HAP-1 (cell line): ENCODE measurements at regions not wholly inside any gene's neighbourhood (a gene's known extent, or its start where the extent isn't known, plus 50 kb on each side); places are given as distances from the start of the nearest gene placed in this dataset.

Source experiments
- DNase-seq, 2 experiments: peaks; one replicate each; pipeline ENCODE4 v3.0.0-alpha.2; 2016 to 2020; ENCODE audit warnings: low spot score in 2 of 2
- H3K27me3 ChIP-seq: fragments of 250-450 bp; sonication (Bioruptor Pico); 2 replicates; pipeline ENCODE4 v1.5.1; 2020; ENCODE audit warnings: low read depth, mild to moderate bottlenecking, moderate library complexity
- H3K36me3 ChIP-seq: fragments of 250-450 bp; sonication (Bioruptor Pico); replicated peaks from 2 replicates; pipeline ENCODE4 v1.5.1; 2020; ENCODE audit warnings: mild to moderate bottlenecking
- H3K4me1 ChIP-seq: fragments of 250-450 bp; sonication (Bioruptor Pico); 2 replicates; pipeline ENCODE4 v1.5.1; 2020; ENCODE audit warnings: mild to moderate bottlenecking
- H3K4me3 ChIP-seq: fragments of 250-450 bp; sonication (Bioruptor Pico); 2 replicates; pipeline ENCODE4 v1.5.1; 2020; ENCODE audit warnings: mild to moderate bottlenecking, moderate library complexity
- H3K9me3 ChIP-seq: fragments of 250-450 bp; sonication (Bioruptor Pico); 2 replicates; pipeline ENCODE4 v1.5.1; 2020; ENCODE audit warnings: mild to moderate bottlenecking, moderate library complexity
- in situ Hi-C: fragments of 300-500 bp; cut with MboI; formaldehyde crosslinking; loops from 3 replicates; pipeline ENCODE4 v1.14.3; 2020; ENCODE audit warnings: low sequenced_read_pairs, inconsistent platforms, mixed read lengths

DNA sequence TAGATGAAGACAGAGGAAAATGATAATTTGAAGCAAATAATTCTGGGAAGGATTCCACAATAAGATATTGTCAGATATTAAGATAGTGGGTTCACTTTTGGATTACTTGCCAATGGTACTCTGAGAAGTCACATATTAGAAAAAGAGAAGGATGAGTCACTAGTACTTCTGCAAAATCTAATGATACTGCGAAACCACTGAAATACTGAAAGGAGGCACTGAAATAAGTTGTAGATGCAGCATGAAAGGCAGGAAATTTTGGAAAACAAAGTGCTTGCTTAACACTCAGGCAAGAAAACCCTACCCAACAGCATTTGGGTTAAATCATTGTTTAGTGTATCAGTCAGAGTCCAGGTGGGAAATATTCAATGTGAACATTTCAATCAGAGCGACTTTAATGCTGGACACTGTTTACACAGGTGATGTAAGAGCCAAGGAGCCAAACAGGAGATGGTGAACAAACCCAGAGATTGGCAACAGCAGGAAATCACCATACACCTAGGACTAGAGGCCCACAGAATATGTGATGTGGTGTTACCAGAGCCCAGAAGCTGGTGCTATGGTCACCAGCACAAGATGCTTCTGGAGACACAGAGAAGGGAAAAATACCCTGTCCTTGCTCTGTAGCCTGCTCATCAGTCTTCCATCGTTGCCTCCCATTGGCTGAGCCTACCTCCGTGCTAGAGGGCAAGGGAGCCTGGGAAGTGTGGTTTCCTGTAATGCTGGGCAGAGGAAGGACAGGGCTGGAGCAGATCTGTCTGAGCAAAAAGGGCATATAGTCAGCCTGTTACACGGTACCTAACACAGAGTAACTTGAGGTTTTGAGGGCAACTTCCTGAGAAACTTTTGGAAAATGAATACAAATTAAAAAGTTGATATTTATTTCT is 204.7 kb upstream of the ITGA4 start:
- Histone ChIP-seq H3K9me3 (no peaks in the 10 kb centered on the region), H3K4me1 (no peaks in the 10 kb centered on the region), H3K36me3 (no peaks in the 10 kb centered on the region), H3K4me3 (no peak overlapping the region), H3K27me3 (no peaks in the 10 kb centered on the region)
- in situ Hi-C loops: no loop called here
- no peak for DNase-seq

DNA sequence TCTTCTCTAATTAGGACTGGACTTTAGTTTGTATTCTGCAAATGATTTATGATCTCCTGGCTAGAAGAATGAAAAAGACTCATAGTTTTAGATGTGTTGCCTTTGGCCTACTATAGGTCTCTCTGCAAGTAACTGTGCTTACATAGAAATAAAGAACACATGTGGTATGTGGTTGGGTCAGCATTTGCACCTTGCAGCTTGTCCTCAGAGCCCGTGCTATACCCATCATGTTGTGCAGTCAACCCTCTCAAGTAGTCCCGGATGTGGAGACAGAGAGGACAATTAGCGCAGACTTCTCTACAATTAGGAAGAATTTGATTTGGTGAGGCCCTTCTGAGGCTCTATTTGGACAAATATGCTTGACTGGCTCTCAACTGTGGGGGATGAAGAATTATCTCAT is 203.7 kb upstream of the ITGA4 start:
- Histone ChIP-seq H3K4me3 (no peak overlapping the region), H3K4me1 (no peaks in the 10 kb centered on the region), H3K36me3 (no peaks in the 10 kb centered on the region), H3K27me3 (no peaks in the 10 kb centered on the region), H3K9me3 (no peaks in the 10 kb centered on the region)
- in situ Hi-C loops: no loop called here
- no peak for DNase-seq

DNA sequence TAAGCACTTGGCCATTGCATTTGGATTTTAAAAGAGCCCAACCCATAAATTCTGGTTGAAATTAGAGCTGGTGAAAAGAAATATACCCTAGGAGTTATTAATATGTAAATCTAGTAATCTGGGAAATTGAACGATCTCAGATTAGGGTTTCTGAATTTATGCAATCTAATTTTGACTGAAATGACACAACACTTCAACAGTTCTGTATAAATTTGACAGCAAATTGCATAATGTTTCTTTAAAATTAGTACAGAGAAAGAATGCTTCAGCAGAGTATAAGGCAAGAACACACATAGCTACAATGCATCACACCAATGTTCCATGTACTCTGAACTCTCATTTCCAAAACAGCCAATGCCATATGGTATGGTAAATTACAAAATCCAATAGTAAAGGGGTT is 201.5 kb upstream of the ITGA4 start:
- Histone ChIP-seq H3K27me3 (no peaks in the 10 kb centered on the region), H3K9me3 (no peaks in the 10 kb centered on the region), H3K36me3 (no peaks in the 10 kb centered on the region), H3K4me3 (no peak overlapping the region), H3K4me1 (no peaks in the 10 kb centered on the region)
- in situ Hi-C loops: no loop called here
- no peak for DNase-seq

DNA sequence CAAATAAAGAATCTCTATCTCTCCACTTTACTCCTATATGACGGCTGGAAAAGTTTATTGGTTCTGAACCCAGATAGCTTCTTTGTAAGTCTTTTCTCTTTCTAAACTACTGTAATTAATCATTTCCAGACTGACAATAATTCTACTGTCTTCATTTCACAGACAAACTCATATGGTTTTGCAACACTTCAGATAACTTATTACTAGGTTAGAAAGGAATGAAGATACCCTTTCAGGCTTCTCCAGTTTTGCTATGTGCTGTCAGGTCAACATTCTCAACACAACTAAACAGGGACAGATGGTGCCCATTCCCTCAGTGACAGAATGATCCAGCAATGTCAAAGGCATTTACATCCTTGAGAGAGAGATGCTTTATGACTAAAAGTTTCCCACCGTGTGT is 198.5 kb upstream of the ITGA4 start:
- no peak for DNase-seq
- no peaks in the 10 kb centered on the region for H3K9me3 ChIP-seq
- no peak overlapping the region for H3K4me3 ChIP-seq
- in situ Hi-C loops: no loop called here
- H3K4me1 ChIP-seq: no peaks in the 10 kb centered on the region; the same call in none of the 2 replicates
- no peaks in the 10 kb centered on the region for H3K27me3 ChIP-seq
- no peaks in the 10 kb centered on the region for H3K36me3 ChIP-seq

DNA sequence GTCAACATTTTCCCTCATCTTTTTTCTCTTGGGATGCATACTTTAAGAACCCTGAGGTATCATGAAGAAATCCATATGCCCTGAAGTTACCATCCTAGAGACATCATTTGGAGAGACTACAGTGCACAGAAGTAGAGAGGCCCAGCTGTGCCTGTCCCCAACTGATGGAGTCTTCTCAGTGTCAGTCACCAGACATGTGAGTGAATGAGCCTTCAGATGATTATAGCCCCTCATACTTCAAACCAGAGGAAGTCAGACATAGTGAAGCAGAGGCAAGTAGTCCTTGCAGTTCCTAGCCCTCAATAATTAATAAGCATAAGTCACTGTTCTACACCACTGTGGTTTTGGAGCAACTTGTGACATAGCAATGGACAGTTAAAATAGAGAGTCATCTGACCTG is 194.4 kb upstream of the ITGA4 start:
- Histone ChIP-seq H3K4me3 (no peak overlapping the region), H3K4me1 (no peaks in the 10 kb centered on the region; the same call in none of the 2 replicates), H3K9me3 (no peaks in the 10 kb centered on the region), H3K27me3 (no peaks in the 10 kb centered on the region), H3K36me3 (no peaks in the 10 kb centered on the region)
- no peak for DNase-seq
- in situ Hi-C loops: no loop called here

DNA sequence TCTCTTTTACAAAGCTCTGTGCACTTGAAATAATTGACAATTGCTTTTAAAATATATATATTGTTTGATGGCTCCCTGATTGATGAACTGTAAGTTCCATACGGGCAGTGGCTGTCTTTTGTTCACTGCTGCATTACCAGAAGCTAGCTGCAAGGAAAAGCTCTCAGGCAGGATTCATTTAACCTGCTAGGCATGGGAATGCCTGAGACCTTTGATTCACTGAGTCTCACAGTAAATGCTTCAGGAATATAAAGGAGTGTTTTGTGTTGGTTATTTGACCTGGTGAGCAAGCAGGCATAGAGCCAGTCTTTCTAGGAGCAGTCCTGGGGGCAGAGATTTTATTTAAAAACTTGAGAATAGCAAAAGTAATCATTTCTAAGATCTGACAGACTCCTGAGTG is 193.2 kb upstream of the ITGA4 start:
- H3K36me3 ChIP-seq: no peaks in the 10 kb centered on the region
- in situ Hi-C loops: no loop called here
- DNase-seq: no peak
- H3K4me1 ChIP-seq: no peaks in the 10 kb centered on the region; the same call in none of the 2 replicates
- no peak overlapping the region for H3K4me3 ChIP-seq
- H3K9me3 ChIP-seq: no peaks in the 10 kb centered on the region
- no peaks in the 10 kb centered on the region for H3K27me3 ChIP-seq

DNA sequence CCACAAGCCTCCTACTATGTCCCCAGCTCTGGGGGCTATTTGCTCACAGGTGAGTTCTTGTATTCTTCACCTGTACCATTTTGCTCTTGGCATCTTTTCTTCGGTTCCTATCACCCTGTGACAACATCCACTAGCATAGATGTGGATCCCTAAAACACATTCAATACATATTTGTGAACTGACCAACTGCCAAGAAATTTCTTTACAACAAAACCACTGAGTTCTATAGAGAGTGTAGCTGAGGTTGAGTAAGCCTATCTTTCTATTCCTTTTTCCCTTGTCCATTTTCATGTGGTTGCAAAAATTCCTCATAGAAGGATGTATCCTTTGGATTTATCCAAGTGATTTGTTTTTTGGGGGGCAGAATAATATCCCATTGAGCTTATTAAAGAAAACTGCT is 192.7 kb upstream of the ITGA4 start:
- Histone ChIP-seq H3K27me3 (no peaks in the 10 kb centered on the region), H3K4me3 (no peak overlapping the region), H3K4me1 (no peaks in the 10 kb centered on the region; the same call in none of the 2 replicates), H3K36me3 (no peaks in the 10 kb centered on the region), H3K9me3 (no peaks in the 10 kb centered on the region)
- no peak for DNase-seq
- in situ Hi-C loops: no loop called here

DNA sequence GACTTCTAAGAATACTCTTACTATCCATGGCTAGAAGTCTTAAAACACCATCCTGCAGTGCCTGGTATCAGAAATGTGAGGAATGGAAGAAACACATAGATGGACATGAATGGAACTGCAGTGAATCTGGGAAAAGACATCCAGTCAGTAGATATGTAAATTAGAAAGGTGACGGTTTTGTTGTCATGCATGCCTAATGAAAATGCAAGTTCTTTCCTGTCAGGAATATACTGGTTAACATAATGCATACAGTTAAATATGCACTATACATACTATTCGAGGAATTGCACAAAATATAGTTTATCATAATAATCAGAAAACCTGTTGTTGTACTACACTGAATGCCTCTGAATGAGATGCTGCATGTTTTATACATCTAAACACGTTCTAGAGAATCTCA is 190.6 kb upstream of the ITGA4 start:
- in situ Hi-C loops: no loop called here
- no peak for DNase-seq

DNA sequence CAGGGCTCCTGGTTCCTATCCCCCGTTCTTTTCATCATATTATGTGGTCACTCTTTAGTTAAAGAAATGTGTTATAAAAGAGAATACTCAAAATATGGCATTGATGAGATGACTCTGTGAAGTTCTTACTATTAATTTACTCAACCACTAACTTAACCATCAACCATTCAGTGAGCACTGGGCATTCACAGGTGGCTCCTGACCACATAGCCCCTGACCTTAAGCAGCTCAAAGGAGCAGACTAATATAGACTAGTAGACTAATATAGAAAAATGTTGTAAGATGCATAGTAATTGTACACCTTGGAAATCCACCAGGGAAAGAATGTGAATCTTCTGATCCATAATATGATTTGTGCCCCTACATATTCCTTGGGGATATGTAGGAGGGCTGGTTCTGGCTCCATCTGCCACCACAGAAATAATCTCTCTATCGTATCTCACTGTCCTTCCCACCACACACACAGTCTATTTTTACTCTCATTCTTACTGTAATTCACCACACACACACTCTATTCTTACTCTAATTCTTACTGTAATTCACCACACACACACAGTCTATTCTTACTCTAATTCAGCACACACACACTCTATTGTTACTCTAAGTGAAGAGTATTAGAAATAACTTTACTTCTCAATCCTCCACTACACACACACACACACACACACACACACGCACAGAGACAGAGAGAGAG is 188.9 kb upstream of the ITGA4 start:
- Histone ChIP-seq H3K36me3 (no peaks in the 10 kb centered on the region), H3K4me3 (no peak overlapping the region), H3K4me1 (no peaks in the 10 kb centered on the region), H3K27me3 (no peaks in the 10 kb centered on the region), H3K9me3 (no peaks in the 10 kb centered on the region)
- peak in 1 of 2 experiments; percentile 28 for DNase-seq
- in situ Hi-C loops: no loop called here

More for the DNA sequence above, 190.6 kb upstream of the ITGA4 start:
- no peaks in the 10 kb centered on the region for H3K27me3 ChIP-seq
- no peaks in the 10 kb centered on the region for H3K36me3 ChIP-seq
- no peaks in the 10 kb centered on the region for H3K9me3 ChIP-seq
- no peak overlapping the region for H3K4me3 ChIP-seq
- no peaks in the 10 kb centered on the region; the same call in none of the 2 replicates for H3K4me1 ChIP-seq

DNA sequence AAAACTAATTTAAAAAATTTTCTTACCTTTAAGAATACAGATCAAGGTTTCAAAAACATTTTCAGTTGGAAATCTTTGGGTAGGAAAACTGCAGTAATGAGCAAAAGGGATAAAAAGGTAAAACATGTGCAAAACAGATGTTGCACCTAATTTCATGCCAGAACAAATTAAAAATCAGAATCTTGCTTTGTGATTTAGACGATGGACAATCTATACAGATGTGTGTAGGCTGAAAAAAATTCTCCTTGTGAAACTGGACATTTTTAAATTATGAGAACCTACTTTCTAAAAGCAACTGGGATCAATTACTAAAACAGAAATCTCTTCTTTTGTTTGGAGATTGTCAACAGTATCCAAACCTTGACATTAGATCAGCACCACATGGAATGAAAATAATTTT is 183.2 kb upstream of the ITGA4 start:
- no peaks in the 10 kb centered on the region for H3K27me3 ChIP-seq
- no peaks in the 10 kb centered on the region for H3K9me3 ChIP-seq
- H3K36me3 ChIP-seq: no peaks in the 10 kb centered on the region
- DNase-seq: no peak
- H3K4me1 ChIP-seq: no peaks in the 10 kb centered on the region
- H3K4me3 ChIP-seq: no peak overlapping the region
- in situ Hi-C loops: no loop called here

DNA sequence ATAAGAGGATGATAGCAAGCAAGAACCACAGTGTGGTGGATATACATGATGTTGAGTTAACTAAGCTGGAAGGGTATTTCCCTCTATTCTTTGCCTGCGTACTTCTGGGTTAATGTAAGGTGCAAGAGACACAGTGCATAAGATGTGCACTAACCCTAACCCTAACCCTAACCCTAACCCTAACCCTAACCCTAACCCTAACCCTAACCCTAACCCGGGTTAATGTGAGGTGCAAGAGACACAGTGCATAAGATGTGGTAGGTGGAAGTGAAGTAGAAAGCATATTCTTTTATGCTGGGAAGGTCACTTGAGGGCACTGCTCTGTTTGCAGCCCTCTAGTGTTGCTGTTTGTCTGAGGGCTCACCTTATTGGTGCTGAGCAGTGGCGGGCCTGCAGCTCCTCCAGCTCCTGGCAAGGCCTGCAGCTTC is 181.5 kb upstream of the ITGA4 start:
- Histone ChIP-seq H3K36me3 (no peaks in the 10 kb centered on the region), H3K4me1 (no peaks in the 10 kb centered on the region), H3K27me3 (no peaks in the 10 kb centered on the region), H3K4me3 (no peak overlapping the region), H3K9me3 (no peaks in the 10 kb centered on the region)
- in situ Hi-C loops: no loop called here
- DNase-seq: peak in 1 of 2 experiments; percentile 19

DNA sequence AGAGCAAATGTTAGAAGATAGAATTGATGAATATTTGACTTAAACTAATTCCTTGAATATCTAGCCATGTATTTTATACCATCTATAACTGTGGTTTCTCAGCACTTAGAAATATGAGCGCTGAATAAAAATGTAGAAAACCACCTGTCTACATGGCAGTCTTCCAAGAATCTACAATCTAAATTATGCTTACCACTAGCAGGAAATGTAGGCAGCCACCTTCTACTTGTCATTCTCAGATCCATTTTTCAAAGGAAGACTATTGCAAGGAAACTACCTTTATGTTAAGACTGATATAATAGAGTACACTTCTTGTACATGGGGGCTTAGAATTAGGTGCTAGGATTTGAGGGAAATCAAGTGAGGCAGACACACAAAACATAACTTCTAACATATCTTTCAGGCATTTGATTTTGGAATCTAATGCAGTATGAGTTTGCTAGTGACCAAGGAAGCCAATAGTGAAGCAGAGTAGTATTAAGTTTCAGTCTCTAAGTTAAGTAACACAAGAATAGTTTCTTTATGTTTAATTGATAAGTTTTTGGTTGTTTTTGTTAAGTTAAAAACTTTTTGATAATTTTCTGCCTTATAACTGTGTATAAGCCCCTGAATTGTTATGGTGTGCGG is 175.9 kb upstream of the ITGA4 start:
- Histone ChIP-seq H3K4me1 (no peaks in the 10 kb centered on the region), H3K9me3 (no peaks in the 10 kb centered on the region), H3K4me3 (no peak overlapping the region), H3K27me3 (no peaks in the 10 kb centered on the region), H3K36me3 (no peaks in the 10 kb centered on the region)
- no peak for DNase-seq
- in situ Hi-C loops: no loop called here

DNA sequence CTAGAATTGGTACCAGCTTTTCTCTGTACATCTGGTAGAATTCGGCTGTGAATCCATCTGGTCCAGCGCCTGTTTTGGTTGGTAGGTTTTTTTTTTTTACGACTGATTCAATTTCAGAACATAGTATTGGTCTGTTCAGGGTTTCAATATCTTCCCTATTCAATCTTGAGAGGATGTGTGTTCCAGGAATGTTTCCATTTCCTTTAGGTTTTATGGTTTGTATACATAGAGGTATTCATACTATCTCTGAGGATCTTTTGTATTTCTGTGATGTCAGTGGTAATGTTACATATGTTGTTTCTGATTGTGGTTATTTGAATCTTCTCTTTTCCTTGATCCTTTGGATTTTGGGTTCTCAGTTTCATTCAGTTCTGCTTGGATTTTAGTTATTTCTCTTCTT is 172.1 kb upstream of the ITGA4 start:
- in situ Hi-C loops: no loop called here

DNA sequence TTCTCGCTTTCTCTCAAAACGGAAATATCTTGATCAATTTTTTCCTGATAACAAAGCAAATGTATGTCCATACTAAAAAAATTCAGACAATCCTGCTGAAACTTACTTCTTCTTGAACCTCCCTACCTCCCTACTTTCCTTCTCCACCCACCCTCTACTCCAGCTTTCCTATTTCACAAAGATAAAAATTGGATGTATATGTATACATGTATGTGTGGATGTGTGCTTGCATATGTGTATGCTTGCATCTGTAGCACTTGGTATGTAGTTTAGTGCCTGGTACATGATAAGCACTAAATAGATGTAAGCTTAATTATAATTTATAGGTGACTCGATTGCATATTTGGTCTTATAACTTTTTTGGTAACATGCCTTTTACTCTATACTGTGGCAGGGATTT is 167.5 kb upstream of the ITGA4 start:
- in situ Hi-C loops: no loop called here
- H3K36me3 ChIP-seq: no peaks in the 10 kb centered on the region
- H3K4me1 ChIP-seq: no peaks in the 10 kb centered on the region
- no peaks in the 10 kb centered on the region for H3K27me3 ChIP-seq
- no peak overlapping the region for H3K4me3 ChIP-seq
- no peak for DNase-seq
- H3K9me3 ChIP-seq: no peaks in the 10 kb centered on the region

More for the DNA sequence above, 172.1 kb upstream of the ITGA4 start:
- Histone ChIP-seq H3K4me3 (no peak overlapping the region), H3K27me3 (no peaks in the 10 kb centered on the region), H3K4me1 (no peaks in the 10 kb centered on the region), H3K9me3 (no peaks in the 10 kb centered on the region), H3K36me3 (no peaks in the 10 kb centered on the region)
- no peak for DNase-seq
